ENCODE measurements at regions not wholly inside any gene's neighbourhood (a gene's known extent, or its start where the extent isn't known, plus 50 kb on each side); places are given as distances from the start of the nearest gene placed in this dataset.

DNA sequence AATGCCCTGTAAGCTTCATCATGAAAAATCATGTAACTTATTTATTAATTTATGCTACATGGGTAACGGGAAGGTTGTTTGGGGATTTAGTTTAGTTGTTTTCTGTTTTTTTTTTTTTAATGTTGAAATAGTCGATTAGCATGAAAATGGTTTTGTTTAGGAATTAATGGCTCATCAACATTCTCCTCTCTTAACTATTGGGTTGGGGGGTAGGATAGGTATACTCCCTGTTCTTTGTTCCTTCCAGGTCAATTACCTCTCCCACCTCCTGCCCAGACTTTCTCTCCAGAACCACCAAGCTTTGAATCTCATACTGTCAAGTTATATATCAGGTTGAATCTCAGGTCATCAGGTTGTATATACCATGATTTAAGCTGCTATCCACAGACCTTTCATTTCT lies 568.7 kb upstream of the DSEL start:
- DNase-seq = no peak

GRCh38 chr18:68083776-68084175 lies 567.3 kb upstream of the DSEL start:
- no peak for DNase-seq

DNA sequence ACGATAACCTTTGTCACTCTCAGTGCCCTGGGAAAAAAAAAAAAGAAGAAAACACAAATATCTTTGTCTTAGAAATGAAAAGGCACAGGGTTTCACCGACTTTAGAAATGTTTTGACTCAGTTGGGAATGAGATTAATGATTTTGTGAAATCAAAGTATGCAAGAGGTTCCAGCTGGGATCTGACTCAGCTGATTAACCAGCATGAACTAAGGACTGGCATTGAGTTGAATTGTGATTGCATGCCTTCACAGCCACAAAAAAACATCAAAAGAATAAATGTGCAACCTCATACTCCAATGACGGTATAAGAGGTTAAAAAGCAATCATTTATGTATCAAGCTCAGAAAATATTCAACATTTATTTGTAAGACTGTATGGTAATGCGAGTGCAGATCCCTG lies 566.6 kb upstream of the DSEL start:
- DNase-seq = no peak

GRCh38 chr18:68072744-68073143 lies 556.2 kb upstream of the DSEL start:
- DNase-seq = no peak

DNA sequence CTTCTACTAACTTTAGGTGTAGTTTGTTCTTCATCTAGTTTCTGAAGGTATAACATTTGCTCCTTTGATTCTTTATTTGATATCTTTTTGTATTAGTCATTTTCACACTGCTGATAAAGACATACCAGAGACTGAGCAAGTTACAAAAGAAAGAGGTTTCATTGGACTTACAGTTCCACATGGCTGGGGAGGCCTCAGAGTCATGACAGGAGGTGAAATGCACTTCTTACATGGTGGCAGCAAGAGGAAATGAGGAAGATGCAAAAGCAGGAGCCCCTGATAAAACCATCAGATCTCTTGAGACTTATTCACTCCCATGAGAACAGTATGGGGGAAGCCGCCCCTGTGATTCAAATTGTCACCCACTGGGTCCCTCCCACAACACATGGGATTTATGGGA lies 544.4 kb upstream of the DSEL start:
- no peak for DNase-seq

GRCh38 chr18:68056936-68057335 lies 540.4 kb upstream of the DSEL start:
- DNase-seq = no peak

DNA sequence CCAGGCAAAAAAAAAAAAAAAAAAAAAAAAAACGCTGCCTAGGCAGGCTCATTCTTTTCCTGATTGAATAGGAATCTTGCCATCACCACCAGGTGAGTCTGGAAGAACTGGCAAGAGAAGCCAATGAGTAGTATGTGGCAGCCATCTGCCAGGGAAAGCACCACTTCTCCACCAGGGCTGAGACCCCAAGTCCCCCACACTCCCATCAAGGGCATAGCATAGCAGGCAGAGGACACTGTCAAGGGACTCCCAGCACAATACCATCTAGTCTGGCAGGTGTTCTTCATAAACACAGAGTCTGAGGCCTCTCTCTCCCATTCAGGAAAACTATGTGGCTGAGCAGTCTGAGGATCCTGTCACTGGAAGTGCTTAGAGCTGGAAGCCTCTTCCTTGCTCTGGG lies 538.1 kb upstream of the DSEL start:
- DNase-seq = no peak

DNA sequence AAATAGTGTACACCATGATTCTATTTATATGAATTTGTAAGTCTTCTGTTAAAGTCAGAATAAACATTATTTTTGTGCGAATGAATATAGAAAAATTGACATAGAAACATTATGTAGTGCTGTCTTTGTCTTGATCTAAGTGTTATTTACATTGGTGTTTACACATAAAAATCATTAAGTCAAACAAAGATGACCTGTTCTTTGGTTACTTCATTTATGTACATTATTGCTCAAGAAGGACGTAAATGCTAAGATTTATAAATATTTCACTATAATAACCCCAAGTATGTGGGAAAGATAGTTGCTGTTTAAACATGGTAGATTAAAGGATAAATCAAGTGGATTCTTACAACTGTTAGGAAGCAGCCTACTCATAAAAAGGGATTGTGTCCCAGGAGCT lies 536.8 kb upstream of the DSEL start:
- no peak for DNase-seq

GRCh38 chr18:68041327-68041726 lies 524.8 kb upstream of the DSEL start:
- DNase-seq = no peak

DNA sequence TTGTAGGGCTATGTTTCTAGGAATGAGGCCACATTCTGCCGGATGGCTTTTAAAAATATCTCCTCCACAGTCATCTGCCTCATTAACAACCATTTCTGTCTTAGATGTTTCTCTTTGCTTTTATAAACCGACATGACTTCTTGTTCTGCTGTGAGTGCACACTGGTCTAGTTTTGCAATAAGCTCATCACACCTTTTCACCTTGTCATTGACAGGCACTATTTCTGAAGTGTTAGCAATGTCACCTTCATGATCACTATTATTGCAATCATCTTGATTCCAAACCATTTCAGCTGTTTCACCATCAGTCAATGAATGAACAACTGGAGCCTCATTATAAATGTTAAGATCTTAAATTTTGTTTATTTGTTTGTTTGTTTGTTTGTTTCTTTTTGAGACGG lies 523.7 kb upstream of the DSEL start:
- no peak for DNase-seq

DNA sequence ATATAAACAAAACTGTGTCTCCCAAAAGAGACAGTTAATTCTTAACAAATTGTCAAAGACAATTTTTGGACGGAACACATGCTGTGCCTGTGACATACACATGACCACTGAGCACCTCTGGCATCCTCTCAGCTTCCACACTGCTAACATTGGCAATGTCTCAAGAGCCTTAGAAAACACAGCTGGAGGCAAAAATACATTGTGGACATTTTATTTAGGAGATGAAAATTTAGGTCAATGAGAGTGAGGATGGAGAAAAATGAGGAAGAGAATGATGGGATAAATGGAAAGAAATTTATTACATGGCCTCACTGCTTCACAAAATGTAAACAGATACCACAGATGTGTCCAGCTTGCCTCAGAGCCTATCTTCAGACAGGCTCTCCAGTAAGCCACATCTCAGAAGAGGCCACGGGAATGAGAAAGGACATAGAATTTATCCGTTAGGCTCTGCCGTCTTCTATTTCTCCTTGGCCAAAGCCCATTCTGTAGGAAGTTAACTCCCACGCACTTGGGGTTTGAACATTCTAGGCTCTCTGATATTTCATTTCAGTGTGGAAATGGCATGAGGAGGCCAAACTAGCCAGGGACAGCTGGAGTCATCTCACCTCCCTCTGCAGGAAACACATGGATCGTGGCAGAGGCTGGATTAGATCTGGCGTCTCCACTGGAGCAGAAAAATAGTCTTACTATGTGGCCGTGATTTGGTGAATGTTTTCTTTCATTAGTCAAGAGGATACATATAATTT lies 519.4 kb upstream of the DSEL start:
- DNase-seq = no peak

DNA sequence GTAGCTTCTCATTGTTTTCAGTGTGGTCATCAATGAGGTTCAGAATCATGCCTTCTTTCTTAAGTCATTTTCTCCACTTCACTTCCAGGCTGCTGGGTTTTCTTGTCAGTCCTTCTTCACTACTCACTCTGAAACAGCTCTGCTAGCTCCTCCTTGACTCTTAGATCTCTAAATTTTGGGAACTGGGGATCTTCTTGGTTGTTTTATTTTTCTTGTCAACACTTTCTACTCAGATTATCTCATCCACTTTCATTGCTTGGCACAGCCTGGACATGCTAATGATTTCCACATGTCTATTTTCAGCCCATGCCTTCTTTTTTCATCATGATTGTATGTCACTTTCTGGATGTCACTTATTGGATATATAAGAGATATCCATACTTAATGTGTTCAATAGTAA lies 517.8 kb upstream of the DSEL start:
- DNase-seq = no peak

GRCh38 chr18:68033466-68033865 lies 516.9 kb upstream of the DSEL start:
- no peak for DNase-seq

DNA sequence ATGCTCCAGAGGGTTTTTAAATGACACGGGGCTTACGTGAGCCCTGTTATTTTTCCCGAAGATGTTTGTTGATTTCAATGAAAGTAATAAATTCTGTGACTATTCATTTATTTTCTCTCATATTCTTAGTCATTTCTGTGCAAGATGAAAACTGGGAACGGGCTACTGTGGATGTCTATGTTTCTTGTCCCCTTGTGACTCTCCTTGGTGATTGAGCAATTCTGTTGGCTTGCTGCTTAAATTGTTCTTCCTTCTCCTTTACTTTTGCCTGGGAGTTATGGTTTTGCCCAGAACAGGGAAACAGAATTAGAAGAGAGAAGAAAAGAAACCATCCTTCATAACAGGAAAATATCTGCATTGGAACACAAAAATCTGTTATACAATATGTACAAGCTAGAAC lies 508.2 kb upstream of the DSEL start:
- DNase-seq = no peak

- no peak for DNase-seq
Observed at GRCh38 chr18:68017385-68017784, 500.9 kb upstream of the DSEL start.

DNA sequence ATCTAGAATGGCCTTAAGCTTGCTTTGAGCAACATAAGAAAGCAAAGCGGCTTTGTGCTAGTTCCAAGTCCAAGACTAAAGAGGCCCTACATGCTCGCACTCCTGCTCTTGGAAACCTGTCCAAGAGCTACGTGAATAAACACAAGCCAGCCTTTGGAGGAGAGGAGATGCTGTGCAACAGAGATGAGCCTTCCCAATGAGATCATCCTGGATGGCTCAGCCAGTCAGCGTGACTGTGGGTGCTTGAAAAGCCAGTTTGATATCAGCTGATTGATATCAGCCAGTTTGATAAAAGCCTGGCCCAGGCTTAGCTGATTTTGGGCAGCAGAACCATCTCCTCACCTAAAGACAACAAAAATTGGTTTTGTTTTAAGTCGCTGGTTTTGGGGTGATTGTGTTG lies 481.0 kb upstream of the DSEL start:
- DNase-seq = no peak

- DNase-seq = no peak
Observed at GRCh38 chr18:67995769-67996168, 479.2 kb upstream of the DSEL start.

GRCh38 chr18:67980241-67980640 lies 463.7 kb upstream of the DSEL start:
- no peak for DNase-seq

- no peak for DNase-seq
Observed at GRCh38 chr18:67977067-67977616, 460.6 kb upstream of the DSEL start.

DNA sequence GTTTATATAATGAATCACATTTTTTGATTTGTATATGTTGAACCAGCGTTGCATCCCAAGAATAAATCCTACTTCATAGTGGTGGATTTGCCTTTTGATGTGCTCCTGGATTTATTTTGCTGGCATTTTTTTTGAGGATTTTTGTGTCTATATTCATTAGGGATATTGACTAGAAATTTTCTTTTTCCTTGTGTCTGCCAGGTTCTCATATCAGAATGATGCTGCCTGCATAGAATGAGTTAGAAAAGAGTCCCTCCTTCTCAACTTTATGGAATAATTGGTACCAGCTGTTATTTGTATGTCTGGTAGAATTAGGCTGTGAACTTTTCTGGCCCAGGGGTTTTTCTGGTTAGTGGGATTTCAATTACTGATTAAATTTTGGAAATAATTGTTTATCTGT lies 457.4 kb upstream of the DSEL start:
- no peak for DNase-seq

GRCh38 chr18:67969458-67969857 lies 452.9 kb upstream of the DSEL start:
- DNase-seq = no peak

DNA sequence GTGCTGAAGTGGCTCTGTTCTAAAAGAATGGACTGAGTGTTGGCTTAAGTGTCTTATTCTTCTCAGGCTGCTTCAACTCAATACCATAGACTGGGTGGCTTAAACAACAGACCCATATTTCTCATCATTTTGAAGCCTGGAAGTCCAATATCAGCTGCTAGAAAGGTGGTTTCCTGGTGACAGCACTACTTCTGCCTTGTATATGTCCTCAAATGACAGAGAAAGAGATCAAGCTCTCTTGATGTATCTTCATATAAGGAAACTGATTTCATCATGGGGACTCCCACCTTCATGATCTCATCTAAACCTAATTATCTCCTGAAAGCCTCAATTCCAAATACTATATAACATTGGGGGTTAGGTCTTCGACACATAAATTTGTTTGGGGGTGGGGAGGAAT lies 449.7 kb upstream of the DSEL start:
- no peak for DNase-seq

- no peak for DNase-seq
Observed at GRCh38 chr18:67964462-67964861, 447.9 kb upstream of the DSEL start.

DNA sequence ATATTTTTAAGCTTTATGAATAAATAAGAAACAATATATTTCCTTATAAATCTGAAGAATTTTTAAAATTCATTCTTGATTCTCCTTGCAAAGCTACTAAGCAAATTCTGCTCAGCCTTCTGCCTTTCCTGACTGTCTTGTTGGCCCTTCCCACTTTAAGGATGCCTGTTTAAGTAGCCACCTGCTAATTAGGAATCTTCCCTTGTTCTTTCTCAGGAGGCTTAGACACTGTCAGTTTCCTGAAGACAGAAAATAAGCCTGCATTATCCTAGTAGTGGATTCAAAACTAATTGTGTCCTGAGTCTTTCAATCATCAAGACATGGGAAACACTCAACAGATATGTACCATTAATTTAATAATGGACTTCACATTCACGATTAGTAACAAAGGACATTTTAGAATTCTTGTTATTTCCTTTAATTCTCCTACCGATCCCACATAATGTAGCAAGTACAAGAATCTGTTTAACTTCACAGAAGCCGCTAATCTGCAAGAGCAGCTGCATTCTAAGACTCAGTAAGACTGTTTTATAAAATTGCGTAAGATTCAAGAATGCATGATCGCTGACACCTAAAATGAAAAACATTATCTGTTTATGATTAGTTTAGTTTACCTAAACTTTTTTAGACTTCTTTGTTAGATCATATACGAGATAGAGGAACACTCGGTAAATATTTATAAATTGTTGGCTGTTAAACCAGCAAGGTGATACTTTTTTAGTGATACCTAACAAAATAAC lies 445.4 kb upstream of the DSEL start:
- DNase-seq = no peak

GRCh38 chr18:67957684-67958083 lies 441.2 kb upstream of the DSEL start:
- DNase-seq = no peak
